ENCODE measurements at regions not wholly inside any gene's neighbourhood (a gene's known extent, or its start where the extent isn't known, plus 50 kb on each side); places are given as distances from the start of the nearest gene placed in this dataset.

GRCh38 chr12:54708826-54709225 is 60.7 kb upstream of the DCD start:
- H3K4me3 ChIP-seq (ENCODE audit: low read depth, low read length) = no peak overlapping the region
- no peak for TF ChIP-seq CTCF (IDR thresholded peaks at IDR 0.05)
- no peaks in the 10 kb centered on the region for H3K4me1 ChIP-seq
- H3K27ac ChIP-seq = no peak overlapping the region
- H3K36me3 ChIP-seq (ENCODE audit: control insufficient read depth, insufficient read depth, low read length) = no peaks in the 10 kb centered on the region
- no peaks in the 10 kb centered on the region for H3K9me3 ChIP-seq (ENCODE audit: control insufficient read depth, low read length)
- H3K79me2 ChIP-seq = no peaks in the 10 kb centered on the region
- H3K4me2 ChIP-seq (ENCODE audit: low read length) = no peak overlapping the region
- no peak overlapping the region for H3K9ac ChIP-seq
- no peak overlapping the region for H2AFZ ChIP-seq
- no peaks in the 10 kb centered on the region for H3K27me3 ChIP-seq (ENCODE audit: control insufficient read depth, insufficient read depth, low read length)

GRCh38 chr12:54704202-54704601 is 56.0 kb upstream of the DCD start:
- no peak overlapping the region for H3K27ac ChIP-seq
- H3K4me3 ChIP-seq (ENCODE audit: low read depth, low read length) = no peak overlapping the region
- TF ChIP-seq CTCF (IDR thresholded peaks at IDR 0.05) = no peak
- no peaks in the 10 kb centered on the region for H3K4me1 ChIP-seq
- H3K79me2 ChIP-seq = no peaks in the 10 kb centered on the region
- H2AFZ ChIP-seq = no peak overlapping the region
- no peaks in the 10 kb centered on the region for H3K36me3 ChIP-seq (ENCODE audit: control insufficient read depth, insufficient read depth, low read length)
- H3K9me3 ChIP-seq (ENCODE audit: control insufficient read depth, low read length) = no peaks in the 10 kb centered on the region
- H3K27me3 ChIP-seq (ENCODE audit: control insufficient read depth, insufficient read depth, low read length) = no peaks in the 10 kb centered on the region
- H3K9ac ChIP-seq = no peak overlapping the region
- no peak overlapping the region for H3K4me2 ChIP-seq (ENCODE audit: low read length)

GRCh38 chr12:54701940-54702592 is 53.9 kb upstream of the DCD start:
- H3K27ac ChIP-seq = no peak overlapping the region
- no peak overlapping the region for H2AFZ ChIP-seq
- no peaks in the 10 kb centered on the region for H3K27me3 ChIP-seq (ENCODE audit: control insufficient read depth, insufficient read depth, low read length)
- no peaks in the 10 kb centered on the region for H3K9me3 ChIP-seq (ENCODE audit: control insufficient read depth, low read length)
- no peak overlapping the region for H3K4me2 ChIP-seq (ENCODE audit: low read length)
- H3K4me3 ChIP-seq (ENCODE audit: low read depth, low read length) = no peak overlapping the region
- H3K4me1 ChIP-seq = no peaks in the 10 kb centered on the region
- peak; percentile 51 for TF ChIP-seq CTCF (IDR thresholded peaks at IDR 0.05)
- no peaks in the 10 kb centered on the region for H3K79me2 ChIP-seq
- H3K36me3 ChIP-seq (ENCODE audit: control insufficient read depth, insufficient read depth, low read length) = no peaks in the 10 kb centered on the region
- no peak overlapping the region for H3K9ac ChIP-seq

- TF ChIP-seq CTCF (IDR thresholded peaks at IDR 0.05) = no peak
- no peak overlapping the region for H3K27ac ChIP-seq
- no peak overlapping the region for H3K9ac ChIP-seq
Measured at GRCh38 chr12:54700849-54701248, 52.7 kb upstream of the DCD start.

GRCh38 chr12:54700301-54700700 is 52.1 kb upstream of the DCD start:
- Histone ChIP-seq H3K79me2 (no peaks in the 10 kb centered on the region), H3K9me3 (ENCODE audit: control insufficient read depth, low read length) (no peaks in the 10 kb centered on the region), H3K4me2 (ENCODE audit: low read length) (no peak overlapping the region), H3K4me3 (ENCODE audit: low read depth, low read length) (no peak overlapping the region), H3K27ac (no peak overlapping the region), H3K4me1 (no peaks in the 10 kb centered on the region), H3K9ac (no peak overlapping the region), H3K27me3 (ENCODE audit: control insufficient read depth, insufficient read depth, low read length) (no peaks in the 10 kb centered on the region), H3K36me3 (ENCODE audit: control insufficient read depth, insufficient read depth, low read length) (no peaks in the 10 kb centered on the region), H2AFZ (no peak overlapping the region)
- no peak for TF ChIP-seq CTCF (IDR thresholded peaks at IDR 0.05)

More at GRCh38 chr12:54700849-54701248, 52.7 kb upstream of the DCD start:
- Histone ChIP-seq H3K27me3 (ENCODE audit: control insufficient read depth, insufficient read depth, low read length) (no peaks in the 10 kb centered on the region), H3K36me3 (ENCODE audit: control insufficient read depth, insufficient read depth, low read length) (no peaks in the 10 kb centered on the region), H3K4me3 (ENCODE audit: low read depth, low read length) (no peak overlapping the region), H3K9me3 (ENCODE audit: control insufficient read depth, low read length) (no peaks in the 10 kb centered on the region), H3K4me2 (ENCODE audit: low read length) (no peak overlapping the region), H3K4me1 (no peaks in the 10 kb centered on the region), H3K79me2 (no peaks in the 10 kb centered on the region), H2AFZ (no peak overlapping the region)
